NCI-H146 treated with DMSO at 0.1 percent for 48 hours (cell line): ENCODE measurements at regions not wholly inside any gene's neighbourhood (a gene's known extent, or its start where the extent isn't known, plus 50 kb on each side); places are given as distances from the start of the nearest gene placed in this dataset.

Experiments
- DNase-seq: peaks from one replicate; lab custom pipeline; 2025; ENCODE audit not compliant: unreplicated experiment; lab: John Stamatoyannopoulos, UW

GRCh38 chr14:25103271-25103670 lies 53.3 kb upstream of the STXBP6 start:
- DNase-seq: no peak

DNA sequence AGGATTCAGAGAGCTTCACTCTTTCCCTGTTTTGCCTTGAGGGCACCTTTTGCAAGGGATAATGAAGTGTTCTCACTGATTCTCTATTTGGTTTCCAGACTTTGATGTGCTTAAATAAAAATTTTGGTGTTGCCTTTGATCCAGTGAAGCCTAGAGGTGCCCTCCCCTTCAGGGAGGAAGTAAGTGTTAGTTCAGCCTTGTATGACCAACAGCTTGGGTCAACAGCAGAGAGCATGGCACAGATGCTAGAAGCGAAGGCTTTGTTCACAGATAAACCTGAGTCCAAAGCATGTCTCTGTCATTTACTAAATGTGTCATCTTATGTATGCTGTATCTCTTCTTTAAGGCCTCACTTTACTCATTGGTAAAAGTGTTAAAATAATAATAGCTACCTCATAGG lies 52.8 kb upstream of the STXBP6 start:
- DNase-seq: no peak

DNA sequence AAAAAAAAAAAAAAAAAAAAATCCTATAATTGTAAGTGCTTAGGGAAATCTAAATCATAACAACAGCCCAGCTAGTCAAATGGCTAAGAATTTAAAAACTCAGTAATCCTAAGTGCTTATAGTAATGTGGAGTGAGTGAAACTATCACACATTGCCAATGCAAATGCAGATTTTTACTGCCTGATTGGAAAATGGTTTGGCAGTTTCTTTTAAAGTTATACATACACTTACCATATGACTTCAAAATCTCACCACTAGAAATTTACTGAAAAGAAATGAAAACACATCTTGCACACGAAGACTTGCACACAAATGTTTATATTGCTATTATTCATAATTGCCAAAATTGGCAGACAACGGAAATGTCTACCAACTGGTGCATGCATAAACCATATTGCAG lies 51.3 kb upstream of the STXBP6 start:
- no peak for DNase-seq
